BJ (cell line): ENCODE measurements at regions not wholly inside any gene's neighbourhood (a gene's known extent, or its start where the extent isn't known, plus 50 kb on each side); places are given as distances from the start of the nearest gene placed in this dataset.

Experiments used
- CTCF ChIA-PET: fragments of 350-600 bp; formaldehyde crosslinking; extraction: SDS; loops from one replicate; lab custom pipeline; 2021; ENCODE audit warnings: antibody characterized with exemption, inconsistent platforms; lab: Yijun Ruan, JAX
- POLR2A ChIA-PET: fragments of 300-600 bp; sonication (Branson Sonifier 250); formaldehyde crosslinking; extraction: SDS; loops from one replicate; lab custom pipeline; 2021; ENCODE audit warnings: antibody characterized with exemption; lab: Charles Lee
- DNase-seq: peaks from one replicate; pipeline ENCODE4 v3.0.0-alpha.2; 2011; ENCODE audit warnings: low read depth
- H3K27me3 ChIP-seq: 2 replicates; pipeline ENCODE4 v1.6.0; 2011; ENCODE audit warnings: low read length; ENCODE audit not compliant: control insufficient read depth, insufficient read depth
- H3K36me3 ChIP-seq: 2 replicates; pipeline ENCODE4 v1.5.1; 2011; ENCODE audit warnings: low read length; ENCODE audit not compliant: control insufficient read depth, insufficient read depth
- H3K4me3 ChIP-seq: 2 replicates; pipeline ENCODE4 v1.5.1; 2011; ENCODE audit warnings: low read depth, mild to moderate bottlenecking, control low read depth, low read length
- TF ChIP-seq, protein P1 (sequence below): IDR thresholded peaks from 2 replicates; pipeline ENCODE4 v1.5.1; 2011; ENCODE audit warnings: low read depth, mild to moderate bottlenecking, control low read depth, inconsistent platforms, low read length, moderate library complexity; ENCODE audit not compliant: insufficient read depth

DNA sequence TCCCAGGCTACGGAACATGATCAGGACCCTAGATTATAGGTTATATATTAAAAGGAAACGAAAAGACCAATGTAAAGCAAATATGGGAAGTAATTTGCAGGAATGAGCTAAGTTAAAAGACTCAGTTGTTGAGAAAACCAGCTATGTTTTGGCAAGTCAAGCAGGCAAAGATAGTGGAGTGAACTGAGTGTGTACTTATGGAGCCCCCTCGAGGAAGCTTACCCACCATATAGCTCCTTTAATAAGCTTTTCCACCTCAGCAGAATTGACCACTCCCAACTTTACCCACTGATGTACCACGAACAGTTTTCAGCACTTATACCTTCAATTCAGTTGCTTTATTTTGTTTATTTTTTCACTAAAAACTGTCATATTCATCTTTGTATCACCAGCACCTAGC is 57.3 kb upstream of the PJA2 start:
- TF ChIP-seq, protein P1, sequence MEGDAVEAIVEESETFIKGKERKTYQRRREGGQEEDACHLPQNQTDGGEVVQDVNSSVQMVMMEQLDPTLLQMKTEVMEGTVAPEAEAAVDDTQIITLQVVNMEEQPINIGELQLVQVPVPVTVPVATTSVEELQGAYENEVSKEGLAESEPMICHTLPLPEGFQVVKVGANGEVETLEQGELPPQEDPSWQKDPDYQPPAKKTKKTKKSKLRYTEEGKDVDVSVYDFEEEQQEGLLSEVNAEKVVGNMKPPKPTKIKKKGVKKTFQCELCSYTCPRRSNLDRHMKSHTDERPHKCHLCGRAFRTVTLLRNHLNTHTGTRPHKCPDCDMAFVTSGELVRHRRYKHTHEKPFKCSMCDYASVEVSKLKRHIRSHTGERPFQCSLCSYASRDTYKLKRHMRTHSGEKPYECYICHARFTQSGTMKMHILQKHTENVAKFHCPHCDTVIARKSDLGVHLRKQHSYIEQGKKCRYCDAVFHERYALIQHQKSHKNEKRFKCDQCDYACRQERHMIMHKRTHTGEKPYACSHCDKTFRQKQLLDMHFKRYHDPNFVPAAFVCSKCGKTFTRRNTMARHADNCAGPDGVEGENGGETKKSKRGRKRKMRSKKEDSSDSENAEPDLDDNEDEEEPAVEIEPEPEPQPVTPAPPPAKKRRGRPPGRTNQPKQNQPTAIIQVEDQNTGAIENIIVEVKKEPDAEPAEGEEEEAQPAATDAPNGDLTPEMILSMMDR: no peak
- H3K4me3 ChIP-seq: no peak overlapping the region
- CTCF ChIA-PET: interaction anchor here (0.6 to 1.1 kb wide), 3 partner anchors 72 to 1000 kb away, joined by 3 read pairs; no protein-coding TSS in a partner anchor
- H3K36me3 ChIP-seq: no peaks in the 10 kb centered on the region
- no peak for DNase-seq
- POLR2A ChIA-PET: no interaction called here
- H3K27me3 ChIP-seq: peaks cover 3% of the 10 kb centered on the region
